Loucy (cell line): ENCODE measurements at regions not wholly inside any gene's neighbourhood (a gene's known extent, or its start where the extent isn't known, plus 50 kb on each side); places are given as distances from the start of the nearest gene placed in this dataset.

Experiments used
- H2AFZ ChIP-seq: fragments of 200-600 bp; sonication (generic); 2 replicates; pipeline ENCODE4 v1.6.0; 2016; ENCODE audit warnings: antibody characterized with exemption, mild to moderate bottlenecking, low read length, moderate library complexity
- H3F3A ChIP-seq: fragments of 200-600 bp; 2 replicates; pipeline ENCODE4 v1.6.0; 2016; ENCODE audit warnings: antibody characterized with exemption, low read depth, mild to moderate bottlenecking
- H3K27me3 ChIP-seq: fragments of 200-600 bp; sonication (generic); 2 replicates; pipeline ENCODE4 v1.6.1; 2014; ENCODE audit warnings: low read length, mild to moderate bottlenecking; ENCODE audit not compliant: insufficient read depth, poor library complexity, severe bottlenecking
- H3K36me3 ChIP-seq: fragments of 200-600 bp; sonication (generic); 2 replicates; pipeline ENCODE4 v1.6.1; 2016; ENCODE audit warnings: low read length; ENCODE audit not compliant: insufficient read depth
- H3K4me1 ChIP-seq: fragments of 200-600 bp; sonication (generic); 2 replicates; pipeline ENCODE4 v1.5.1; 2014; ENCODE audit warnings: low read length, mild to moderate bottlenecking; ENCODE audit not compliant: insufficient read depth, poor library complexity, severe bottlenecking
- H3K4me2 ChIP-seq: fragments of 200-600 bp; sonication (generic); 2 replicates; pipeline ENCODE4 v1.6.0; 2014; ENCODE audit warnings: antibody characterized with exemption, low read length, low read depth, mild to moderate bottlenecking; ENCODE audit not compliant: poor library complexity, severe bottlenecking
- H3K4me3 ChIP-seq: fragments of 200-600 bp; sonication (generic); 2 replicates; pipeline ENCODE4 v1.5.1; 2014; ENCODE audit warnings: low read length, mild to moderate bottlenecking, mixed read lengths; ENCODE audit not compliant: poor library complexity, severe bottlenecking
- H3K79me2 ChIP-seq: fragments of 200-600 bp; sonication (generic); 2 replicates; pipeline ENCODE4 v1.6.1; 2014; ENCODE audit warnings: low read length; ENCODE audit not compliant: insufficient read depth
- H3K9ac ChIP-seq: fragments of 200-600 bp; sonication (generic); 2 replicates; pipeline ENCODE4 v1.6.0; 2014; ENCODE audit warnings: mild to moderate bottlenecking, low read depth, low read length, moderate library complexity; ENCODE audit not compliant: poor library complexity, severe bottlenecking
- H3K9me2 ChIP-seq: fragments of 200-600 bp; sonication (generic); replicated peaks from 2 replicates; pipeline ENCODE4 v1.6.1; 2016; ENCODE audit warnings: low read depth, low read length, mixed read lengths
- H3K9me3 ChIP-seq: fragments of 200-600 bp; sonication (generic); 2 replicates; pipeline ENCODE4 v1.6.1; 2014; ENCODE audit warnings: mild to moderate bottlenecking, antibody characterized with exemption, low read length, low read depth; ENCODE audit not compliant: insufficient read depth
- H4K20me1 ChIP-seq: fragments of 200-600 bp; sonication (generic); 2 replicates; pipeline ENCODE4 v1.6.0; 2014; ENCODE audit warnings: antibody characterized with exemption, low read length, mild to moderate bottlenecking; ENCODE audit not compliant: insufficient read depth, poor library complexity, severe bottlenecking
- CTCF ChIP-seq: fragments of 200-600 bp; sonication (generic); conservative IDR thresholded peaks from 2 replicates; pipeline ENCODE4 v1.5.1; 2014; ENCODE audit warnings: mild to moderate bottlenecking, antibody characterized with exemption, low read length
- EZH2phosphoT487 ChIP-seq: fragments of 200-600 bp; IDR thresholded peaks from 2 replicates; pipeline ENCODE4 v1.6.1; 2018; ENCODE audit warnings: antibody characterized with exemption, mild to moderate bottlenecking, moderate library complexity, borderline replicate concordance

GRCh38 chr17:65444049-65444448 is 117.4 kb downstream of the AXIN2 start:
- H4K20me1 ChIP-seq = no peaks in the 10 kb centered on the region
- no peak overlapping the region for H2AFZ ChIP-seq
- no peak overlapping the region for H3K4me2 ChIP-seq
- H3K79me2 ChIP-seq = no peaks in the 10 kb centered on the region
- no peaks in the 10 kb centered on the region for H3K36me3 ChIP-seq
- H3K9me3 ChIP-seq = no peaks in the 10 kb centered on the region
- H3K9me2 ChIP-seq = no peaks in the 10 kb centered on the region
- no peaks in the 10 kb centered on the region for H3F3A ChIP-seq
- no peak overlapping the region for H3K4me3 ChIP-seq
- H3K27me3 ChIP-seq = no peaks in the 10 kb centered on the region
- H3K4me1 ChIP-seq = no peaks in the 10 kb centered on the region
- no peak overlapping the region for H3K9ac ChIP-seq
- TF ChIP-seq CTCF (no peak), EZH2phosphoT487 (no peak)

- Histone ChIP-seq H3K9me3 (no peaks in the 10 kb centered on the region), H3K4me3 (no peak overlapping the region), H2AFZ (no peak overlapping the region), H3F3A (no peaks in the 10 kb centered on the region), H4K20me1 (no peaks in the 10 kb centered on the region), H3K9me2 (no peaks in the 10 kb centered on the region), H3K9ac (no peak overlapping the region), H3K4me2 (no peak overlapping the region), H3K4me1 (no peaks in the 10 kb centered on the region), H3K36me3 (no peaks in the 10 kb centered on the region), H3K27me3 (no peaks in the 10 kb centered on the region), H3K79me2 (no peaks in the 10 kb centered on the region)
- TF ChIP-seq EZH2phosphoT487 (no peak), CTCF (no peak)
Measured at GRCh38 chr17:65442691-65443090, 118.8 kb downstream of the AXIN2 start.

- no peaks in the 10 kb centered on the region for H3K9me2 ChIP-seq
- TF ChIP-seq CTCF (no peak), EZH2phosphoT487 (no peak)
Measured at GRCh38 chr17:65442250-65442649, 119.2 kb downstream of the AXIN2 start.

More at GRCh38 chr17:65442250-65442649, 119.2 kb downstream of the AXIN2 start:
- Histone ChIP-seq H3K9me3 (no peaks in the 10 kb centered on the region), H3K36me3 (no peaks in the 10 kb centered on the region), H3K27me3 (no peaks in the 10 kb centered on the region), H3F3A (no peaks in the 10 kb centered on the region), H2AFZ (no peak overlapping the region), H3K9ac (no peak overlapping the region), H4K20me1 (no peaks in the 10 kb centered on the region), H3K4me1 (no peaks in the 10 kb centered on the region), H3K4me3 (no peak overlapping the region), H3K4me2 (no peak overlapping the region), H3K79me2 (no peaks in the 10 kb centered on the region)
